ENCODE measurements at regions not wholly inside any gene's neighbourhood (a gene's known extent, or its start where the extent isn't known, plus 50 kb on each side); places are given as distances from the start of the nearest gene placed in this dataset.

DNA sequence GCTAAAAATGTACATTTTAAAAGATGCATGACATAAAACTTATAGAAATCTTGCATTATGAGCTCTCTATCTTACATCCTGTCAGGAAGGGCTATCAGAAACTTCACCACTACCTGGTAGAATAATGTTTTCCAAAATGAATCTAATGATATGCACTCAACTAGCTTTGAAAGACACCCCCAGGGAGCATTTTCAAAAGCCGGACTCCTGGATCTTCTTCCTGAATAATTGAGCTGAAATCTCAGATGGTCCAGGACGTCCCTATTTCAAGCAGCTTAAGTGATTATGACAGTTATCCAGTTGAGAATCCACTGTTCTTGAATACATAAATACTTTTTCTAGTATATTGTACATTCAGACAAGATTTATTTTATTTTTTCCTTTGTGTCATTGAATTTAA is 200.6 kb upstream of the MGAT4C start:
- TF ChIP-seq, protein P1, sequence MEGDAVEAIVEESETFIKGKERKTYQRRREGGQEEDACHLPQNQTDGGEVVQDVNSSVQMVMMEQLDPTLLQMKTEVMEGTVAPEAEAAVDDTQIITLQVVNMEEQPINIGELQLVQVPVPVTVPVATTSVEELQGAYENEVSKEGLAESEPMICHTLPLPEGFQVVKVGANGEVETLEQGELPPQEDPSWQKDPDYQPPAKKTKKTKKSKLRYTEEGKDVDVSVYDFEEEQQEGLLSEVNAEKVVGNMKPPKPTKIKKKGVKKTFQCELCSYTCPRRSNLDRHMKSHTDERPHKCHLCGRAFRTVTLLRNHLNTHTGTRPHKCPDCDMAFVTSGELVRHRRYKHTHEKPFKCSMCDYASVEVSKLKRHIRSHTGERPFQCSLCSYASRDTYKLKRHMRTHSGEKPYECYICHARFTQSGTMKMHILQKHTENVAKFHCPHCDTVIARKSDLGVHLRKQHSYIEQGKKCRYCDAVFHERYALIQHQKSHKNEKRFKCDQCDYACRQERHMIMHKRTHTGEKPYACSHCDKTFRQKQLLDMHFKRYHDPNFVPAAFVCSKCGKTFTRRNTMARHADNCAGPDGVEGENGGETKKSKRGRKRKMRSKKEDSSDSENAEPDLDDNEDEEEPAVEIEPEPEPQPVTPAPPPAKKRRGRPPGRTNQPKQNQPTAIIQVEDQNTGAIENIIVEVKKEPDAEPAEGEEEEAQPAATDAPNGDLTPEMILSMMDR (IDR thresholded peaks at IDR 0.05 in 8 of 11, conservative IDR thresholded peaks at IDR 0.05 in 3 of 11): no peak
- no peak for TF ChIP-seq POLR2AphosphoS5 (IDR thresholded peaks at IDR 0.05)
- no peak for TF ChIP-seq POLR2A (IDR thresholded peaks at IDR 0.05)
